ENCODE measurements at regions not wholly inside any gene's neighbourhood (a gene's known extent, or its start where the extent isn't known, plus 50 kb on each side); places are given as distances from the start of the nearest gene placed in this dataset.
A peak's percentile ranks its signal among the peaks of the same experiment; 100 is the strongest.

GRCh38 chr18:28880856-28881255, 703.9 kb upstream of the CDH2 start:
- Histone ChIP-seq H3K4me3 (no peak overlapping the region), H3K9ac (ENCODE audit: insufficient read depth in 1 of 2, low read length in 2 of 2) (no peak overlapping the region), H3K4me1 (ENCODE audit: control insufficient read depth in 5 of 5, insufficient read depth in 5 of 5, low read length in 5 of 5) (no peaks in the 10 kb centered on the region), H3K27me3 (ENCODE audit: control insufficient read depth in 3 of 3, insufficient read depth in 3 of 3, low read length in 2 of 3) (no peaks in the 10 kb centered on the region), H3K27ac (ENCODE audit: low read depth in 1 of 2, low read length in 1 of 2) (no peak overlapping the region), H3K36me3 (ENCODE audit: control insufficient read depth in 4 of 4, insufficient read depth in 4 of 4, low read length in 4 of 4) (no peaks in the 10 kb centered on the region), H3K9me3 (ENCODE audit: control insufficient read depth in 4 of 4, insufficient read depth in 3 of 4, low read length in 3 of 4) (no peaks in the 10 kb centered on the region)
- no peak for ATAC-seq (ENCODE audit: insufficient read depth, low FRiP score)
- no peak for TF ChIP-seq CTCF (IDR thresholded peaks at IDR 0.05; ENCODE audit: control extremely low read depth, extremely low read depth)
- WGBS, 2 donors = 90 to 91% methylated on average over 4 of the region's 4 CpGs
- DNase-seq = no peak

GRCh38 chr18:28875059-28875458, 698.1 kb upstream of the CDH2 start:
- no peaks in the 10 kb centered on the region for H3K27me3 ChIP-seq (ENCODE audit: control insufficient read depth in 3 of 3, insufficient read depth in 3 of 3, low read length in 2 of 3)
- no peak for TF ChIP-seq CTCF (IDR thresholded peaks at IDR 0.05; ENCODE audit: control extremely low read depth, extremely low read depth)
- ATAC-seq (ENCODE audit: insufficient read depth, low FRiP score) (no peak), DNase-seq (no peak)
- no peaks in the 10 kb centered on the region for H3K36me3 ChIP-seq (ENCODE audit: control insufficient read depth in 4 of 4, insufficient read depth in 4 of 4, low read length in 4 of 4)
- no peak overlapping the region for H3K9ac ChIP-seq (ENCODE audit: insufficient read depth in 1 of 2, low read length in 2 of 2)
- 77% methylated on average over 1 of the region's 1 CpG for WGBS, 2 donors
- H3K9me3 ChIP-seq (ENCODE audit: control insufficient read depth in 4 of 4, insufficient read depth in 3 of 4, low read length in 3 of 4) = no peaks in the 10 kb centered on the region
- no peak overlapping the region for H3K4me3 ChIP-seq
- H3K27ac ChIP-seq (ENCODE audit: low read depth in 1 of 2, low read length in 1 of 2) = no peak overlapping the region
- H3K4me1 ChIP-seq (ENCODE audit: control insufficient read depth in 5 of 5, insufficient read depth in 5 of 5, low read length in 5 of 5) = no peaks in the 10 kb centered on the region

GRCh38 chr18:28863396-28863795, 686.5 kb upstream of the CDH2 start:
- Histone ChIP-seq H3K9ac (ENCODE audit: insufficient read depth in 1 of 2, low read length in 2 of 2) (no peak overlapping the region), H3K4me3 (no peak overlapping the region), H3K9me3 (ENCODE audit: control insufficient read depth in 4 of 4, insufficient read depth in 3 of 4, low read length in 3 of 4) (no peaks in the 10 kb centered on the region), H3K4me1 (ENCODE audit: control insufficient read depth in 5 of 5, insufficient read depth in 5 of 5, low read length in 5 of 5) (no peaks in the 10 kb centered on the region), H3K36me3 (ENCODE audit: control insufficient read depth in 4 of 4, insufficient read depth in 4 of 4, low read length in 4 of 4) (no peaks in the 10 kb centered on the region), H3K27me3 (ENCODE audit: control insufficient read depth in 3 of 3, insufficient read depth in 3 of 3, low read length in 2 of 3) (no peaks in the 10 kb centered on the region), H3K27ac (ENCODE audit: low read depth in 1 of 2, low read length in 1 of 2) (no peak overlapping the region)
- ATAC-seq (ENCODE audit: insufficient read depth, low FRiP score) (no peak), DNase-seq (peak in 2 of 3 donors; percentile 6 to 13)
- no peak for TF ChIP-seq CTCF (IDR thresholded peaks at IDR 0.05; ENCODE audit: control extremely low read depth, extremely low read depth)
- 53 to 71% methylated on average over 2 of the region's 2 CpGs for WGBS, 2 donors

- Histone ChIP-seq H3K4me3 (no peak overlapping the region), H3K9ac (ENCODE audit: insufficient read depth in 1 of 2, low read length in 2 of 2) (no peak overlapping the region), H3K36me3 (ENCODE audit: control insufficient read depth in 4 of 4, insufficient read depth in 4 of 4, low read length in 4 of 4) (no peaks in the 10 kb centered on the region), H3K27ac (ENCODE audit: low read depth in 1 of 2, low read length in 1 of 2) (no peak overlapping the region), H3K4me1 (ENCODE audit: control insufficient read depth in 5 of 5, insufficient read depth in 5 of 5, low read length in 5 of 5) (peaks cover 0 to 9% (median 0%) of the 10 kb centered on the region in 5 donors), H3K9me3 (ENCODE audit: control insufficient read depth in 4 of 4, insufficient read depth in 3 of 4, low read length in 3 of 4) (no peaks in the 10 kb centered on the region), H3K27me3 (ENCODE audit: control insufficient read depth in 3 of 3, insufficient read depth in 3 of 3, low read length in 2 of 3) (no peaks in the 10 kb centered on the region)
- 74 to 75% methylated on average over 1 of the region's 1 CpG for WGBS, 2 donors
- DNase-seq (no peak), ATAC-seq (ENCODE audit: insufficient read depth, low FRiP score) (no peak)
- no peak for TF ChIP-seq CTCF (IDR thresholded peaks at IDR 0.05; ENCODE audit: control extremely low read depth, extremely low read depth)
Measured at GRCh38 chr18:28858248-28858647, 681.3 kb upstream of the CDH2 start.

Measured in lung (tissue), 11 donors.